ENCODE measurements at regions not wholly inside any gene's neighbourhood (a gene's known extent, or its start where the extent isn't known, plus 50 kb on each side); places are given as distances from the start of the nearest gene placed in this dataset.

DNA sequence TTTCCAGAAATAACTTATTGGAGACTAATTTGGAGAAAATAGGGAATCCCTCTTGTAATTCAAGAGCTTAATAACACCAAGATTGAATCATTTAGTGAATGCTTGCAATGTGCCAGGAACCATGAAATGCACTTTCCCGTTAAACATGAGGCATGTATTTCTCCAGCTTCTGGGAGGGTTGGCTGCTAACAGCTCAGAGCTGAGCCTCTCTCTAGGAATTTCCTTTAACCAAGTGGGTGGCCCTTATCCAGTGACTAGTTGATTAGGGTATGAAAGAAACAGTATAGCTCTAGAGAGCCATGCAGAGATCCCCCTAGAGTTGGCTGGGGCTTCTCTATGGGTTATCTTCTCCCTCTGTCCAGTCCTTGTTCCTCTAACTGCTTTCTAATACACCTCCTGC is 356.4 kb upstream of the GOT2 start:
- TF ChIP-seq POLR2A (IDR thresholded peaks at IDR 0.05; ENCODE audit: low read length) (no peak), GATA1 (IDR thresholded peaks at IDR 0.05; ENCODE audit: low read depth, low read length) (no peak)
